Astrocyte of the cerebellum (primary cell): ENCODE measurements at regions not wholly inside any gene's neighbourhood (a gene's known extent, or its start where the extent isn't known, plus 50 kb on each side); places are given as distances from the start of the nearest gene placed in this dataset.

Experiments used
- DNase-seq: peaks from one replicate; pipeline ENCODE4 v3.0.0-alpha.2; 2011; ENCODE audit warnings: low read depth
- H3K4me3 ChIP-seq: 2 replicates; pipeline ENCODE4 v1.5.1; 2011; ENCODE audit warnings: mild to moderate bottlenecking, low read depth, low read length, moderate library complexity
- in situ Hi-C: cut with HindIII; loops from 2 replicates; pipeline ENCODE4 v1.10.0; 2017; ENCODE audit warnings: low sequenced_read_pairs
- TF ChIP-seq, protein P1 (sequence below): IDR thresholded peaks from 2 replicates; pipeline ENCODE4 v1.5.1; 2012; ENCODE audit warnings: low read length, low read depth, moderate library complexity, mild to moderate bottlenecking; ENCODE audit errors: missing control alignments

DNA sequence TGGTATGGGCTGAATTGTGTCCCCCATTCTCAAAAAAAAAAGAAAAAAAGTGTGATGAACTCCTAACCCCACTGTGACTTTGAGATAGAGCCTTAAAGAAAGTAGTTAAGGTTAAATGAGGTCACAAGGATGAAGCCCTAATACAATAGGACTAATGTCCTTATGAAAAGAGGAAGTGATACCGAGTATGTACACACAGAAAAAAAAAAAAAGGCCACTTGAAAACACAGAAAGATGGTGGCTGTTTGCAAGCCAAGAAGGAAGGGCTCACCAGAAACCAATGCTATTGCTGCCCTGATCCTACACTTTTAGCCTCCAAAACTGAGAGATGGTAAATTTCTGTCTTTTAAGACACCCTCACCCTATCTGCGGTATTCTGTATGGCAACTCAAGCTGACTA is 955.6 kb downstream of the PCDH17 start:
- H3K4me3 ChIP-seq, result no peak overlapping the region
- no peak for DNase-seq
- TF ChIP-seq, protein P1, sequence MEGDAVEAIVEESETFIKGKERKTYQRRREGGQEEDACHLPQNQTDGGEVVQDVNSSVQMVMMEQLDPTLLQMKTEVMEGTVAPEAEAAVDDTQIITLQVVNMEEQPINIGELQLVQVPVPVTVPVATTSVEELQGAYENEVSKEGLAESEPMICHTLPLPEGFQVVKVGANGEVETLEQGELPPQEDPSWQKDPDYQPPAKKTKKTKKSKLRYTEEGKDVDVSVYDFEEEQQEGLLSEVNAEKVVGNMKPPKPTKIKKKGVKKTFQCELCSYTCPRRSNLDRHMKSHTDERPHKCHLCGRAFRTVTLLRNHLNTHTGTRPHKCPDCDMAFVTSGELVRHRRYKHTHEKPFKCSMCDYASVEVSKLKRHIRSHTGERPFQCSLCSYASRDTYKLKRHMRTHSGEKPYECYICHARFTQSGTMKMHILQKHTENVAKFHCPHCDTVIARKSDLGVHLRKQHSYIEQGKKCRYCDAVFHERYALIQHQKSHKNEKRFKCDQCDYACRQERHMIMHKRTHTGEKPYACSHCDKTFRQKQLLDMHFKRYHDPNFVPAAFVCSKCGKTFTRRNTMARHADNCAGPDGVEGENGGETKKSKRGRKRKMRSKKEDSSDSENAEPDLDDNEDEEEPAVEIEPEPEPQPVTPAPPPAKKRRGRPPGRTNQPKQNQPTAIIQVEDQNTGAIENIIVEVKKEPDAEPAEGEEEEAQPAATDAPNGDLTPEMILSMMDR, result no peak
- in situ Hi-C loops, result no loop called here

DNA sequence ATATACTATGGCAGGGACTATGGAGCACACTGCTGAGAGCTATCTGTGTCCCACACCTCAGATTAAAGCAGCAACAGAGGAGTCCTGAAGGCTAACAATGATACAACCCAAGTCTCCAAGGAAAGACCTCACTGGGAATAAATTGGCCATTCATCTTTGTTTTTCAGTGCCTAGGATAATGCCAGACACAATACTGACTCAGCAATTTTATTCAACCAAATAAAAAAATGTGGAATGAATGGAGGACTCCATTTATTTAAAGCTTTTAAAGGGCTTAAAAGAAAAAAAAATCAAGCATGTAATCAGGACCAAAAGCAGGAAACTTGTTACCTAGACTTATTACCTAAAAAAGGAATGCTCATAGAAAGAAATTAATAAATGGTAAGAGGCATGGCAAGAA is 960.5 kb downstream of the PCDH17 start:
- in situ Hi-C loops, result no loop called here
- TF ChIP-seq, protein P1, result no peak
- no peak for DNase-seq
- no peak overlapping the region for H3K4me3 ChIP-seq

DNA sequence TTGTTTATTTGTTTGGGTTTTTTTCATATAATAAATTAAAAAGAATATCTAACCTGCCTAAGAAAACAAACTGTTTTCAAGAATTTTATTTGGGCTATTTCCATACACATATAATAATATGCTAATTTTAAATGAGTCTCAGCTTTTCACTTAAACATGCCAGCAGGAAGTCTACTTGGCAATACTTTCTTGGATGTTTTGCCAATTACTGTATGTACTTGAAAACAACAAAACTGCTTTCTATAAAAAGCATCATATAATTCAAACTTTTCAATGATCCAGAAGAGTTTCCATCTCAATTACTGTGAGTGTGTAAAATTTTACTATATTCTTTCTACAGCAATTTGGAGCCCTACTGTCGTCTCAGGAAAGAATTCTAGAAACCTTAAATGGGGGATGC is 961.2 kb downstream of the PCDH17 start:
- no peak for DNase-seq
- TF ChIP-seq, protein P1, result no peak
- in situ Hi-C loops, result no loop called here
- H3K4me3 ChIP-seq, result no peak overlapping the region

DNA sequence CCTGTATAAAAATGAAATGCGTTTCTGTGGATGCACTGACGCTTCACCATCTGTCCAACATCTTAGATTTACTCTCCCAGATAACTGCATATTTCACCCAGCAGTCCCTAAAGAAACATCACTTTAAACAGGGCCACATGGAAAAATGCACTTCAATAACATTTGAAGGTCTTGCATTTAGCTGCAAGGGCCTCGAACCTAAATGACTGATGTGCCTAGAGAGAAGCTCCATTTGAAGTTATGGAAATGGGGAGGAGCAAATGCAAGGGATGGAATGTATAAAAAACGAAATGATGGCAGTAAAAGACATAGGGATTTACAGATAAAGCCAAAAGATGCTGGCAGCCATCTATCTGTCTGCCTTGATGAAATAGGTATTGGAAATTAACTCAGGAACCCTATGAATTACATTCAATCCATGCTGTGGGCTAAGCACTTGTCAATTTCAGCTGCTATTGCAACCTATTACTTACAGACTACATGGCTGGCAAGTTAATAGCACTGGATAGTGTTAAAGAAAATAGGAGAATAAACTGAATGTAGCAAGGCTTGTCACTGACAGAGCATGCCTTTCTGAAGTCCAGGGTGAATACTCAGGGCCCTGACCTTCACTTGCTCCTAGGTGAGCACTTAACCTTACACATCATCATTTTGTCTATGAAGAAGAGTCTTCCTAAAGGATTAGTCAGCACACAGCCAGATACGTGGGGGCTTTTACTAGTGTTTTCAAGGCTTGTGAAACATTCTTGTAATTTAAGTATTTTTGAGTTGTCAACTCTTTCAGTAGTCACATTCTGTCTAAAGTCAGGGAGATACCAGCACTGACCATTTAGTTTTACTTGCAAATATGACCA is 963.4 kb downstream of the PCDH17 start:
- H3K4me3 ChIP-seq, result no peak overlapping the region
- in situ Hi-C loops, result no loop called here

DNA sequence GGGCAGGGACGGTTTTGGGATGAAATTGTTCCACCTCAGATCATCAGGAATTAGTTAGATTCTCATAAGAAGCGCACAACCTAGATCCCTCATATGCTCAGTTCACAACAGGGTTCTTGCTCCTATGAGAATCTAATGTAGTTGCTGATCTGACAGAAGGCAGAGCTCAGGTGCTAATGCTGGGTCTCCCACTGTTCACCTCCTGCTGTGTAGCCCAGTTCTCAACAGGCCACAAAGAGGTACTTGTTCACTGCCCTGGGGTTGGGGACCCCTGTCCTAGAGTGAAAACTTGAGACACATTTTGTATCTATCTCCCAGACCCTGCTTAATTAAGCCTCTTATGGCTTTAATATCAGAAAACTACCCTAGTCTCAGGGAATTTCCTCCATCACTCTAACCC is 966.0 kb downstream of the PCDH17 start:
- TF ChIP-seq, protein P1, result no peak
- H3K4me3 ChIP-seq, result no peak overlapping the region
- in situ Hi-C loops, result no loop called here
- no peak for DNase-seq

More for the DNA sequence above, 963.4 kb downstream of the PCDH17 start:
- TF ChIP-seq, protein P1, result no peak
- DNase-seq, result no peak

DNA sequence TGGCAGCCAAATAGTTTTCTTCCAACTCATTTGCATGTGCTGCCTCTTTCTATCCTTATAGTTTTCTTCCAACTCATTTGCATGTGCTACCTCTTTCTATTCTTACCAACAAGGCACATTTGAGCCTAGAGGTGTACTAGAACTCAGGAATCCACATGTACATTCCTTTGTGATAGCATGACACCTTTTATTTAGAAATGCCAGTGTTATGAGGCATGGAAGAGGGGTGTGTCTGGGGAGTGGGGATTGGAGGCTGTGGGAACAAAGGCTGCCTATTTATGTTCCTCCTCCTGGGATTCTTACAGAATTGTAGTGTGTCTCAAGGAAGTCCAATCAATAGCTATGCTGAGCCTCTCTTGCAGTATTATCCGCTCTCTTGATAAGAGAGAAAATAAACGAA is 966.7 kb downstream of the PCDH17 start:
- in situ Hi-C loops, result no loop called here
- H3K4me3 ChIP-seq, result no peak overlapping the region

More for the DNA sequence above, 966.7 kb downstream of the PCDH17 start:
- no peak for DNase-seq
- TF ChIP-seq, protein P1, result no peak
